ENCODE measurements at regions not wholly inside any gene's neighbourhood (a gene's known extent, or its start where the extent isn't known, plus 50 kb on each side); places are given as distances from the start of the nearest gene placed in this dataset.
A peak's percentile ranks its signal among the peaks of the same experiment; 100 is the strongest.

DNA sequence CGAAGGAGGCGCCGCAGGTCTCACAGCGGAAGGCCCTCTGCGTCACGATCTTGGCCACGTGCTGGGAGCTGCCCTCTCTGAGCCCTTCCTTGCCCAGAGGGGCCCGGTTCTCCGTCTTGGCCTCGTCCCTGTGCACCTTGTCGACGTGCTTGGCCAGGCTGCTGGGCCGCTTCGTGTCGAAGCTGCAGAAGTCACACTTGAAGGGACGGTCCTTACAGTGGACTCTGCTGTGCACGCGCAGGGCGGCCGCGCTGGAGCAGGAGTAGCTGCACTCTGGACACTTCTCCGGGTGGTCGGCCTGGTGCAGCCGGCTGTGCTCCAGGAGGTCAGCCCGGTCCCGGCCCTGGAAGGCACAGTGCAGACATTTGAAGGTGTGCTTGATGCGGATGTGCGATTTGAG, 106.9 kb downstream of the ZFP64 start:
- H3K4me1 ChIP-seq (ENCODE audit: control insufficient read depth in 4 of 4, insufficient read depth in 4 of 4, low read length in 3 of 4): no peaks in the 10 kb centered on the region
- peaks cover 0 to 14% (median 7%) of the 10 kb centered on the region in 4 donors for H3K36me3 ChIP-seq (ENCODE audit: control insufficient read depth in 4 of 4, insufficient read depth in 3 of 4, low read depth in 1 of 4, low read length in 3 of 4)
- no peak overlapping the region for H3K27ac ChIP-seq (ENCODE audit: low read depth in 1 of 2, low read length in 2 of 2)
- no peak overlapping the region for H3K9ac ChIP-seq (ENCODE audit: low read depth in 1 of 2, low read length in 2 of 2)
- H3K27me3 ChIP-seq (ENCODE audit: control insufficient read depth in 4 of 4, insufficient read depth in 4 of 4, low read length in 3 of 4): no peaks in the 10 kb centered on the region
- WGBS: 97% methylated on average over 28 of the region's 28 CpGs
- peaks cover 3 to 12% (median 6%) of the 10 kb centered on the region in 4 donors for H3K9me3 ChIP-seq (ENCODE audit: control insufficient read depth in 4 of 4, low read length in 3 of 4)
- DNase-seq (ENCODE audit: low spot score): no peak
- no peak for TF ChIP-seq ZBTB33 (IDR thresholded peaks at IDR 0.05)
- TF ChIP-seq, protein P1, sequence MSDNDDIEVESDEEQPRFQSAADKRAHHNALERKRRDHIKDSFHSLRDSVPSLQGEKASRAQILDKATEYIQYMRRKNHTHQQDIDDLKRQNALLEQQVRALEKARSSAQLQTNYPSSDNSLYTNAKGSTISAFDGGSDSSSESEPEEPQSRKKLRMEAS (IDR thresholded peaks at IDR 0.05): no peak
- TF ChIP-seq RXRA (IDR thresholded peaks at IDR 0.05): no peak
- TF ChIP-seq HNF4G (IDR thresholded peaks at IDR 0.05): no peak
- no peak for TF ChIP-seq HNF4A (conservative IDR thresholded peaks at IDR 0.05)
- no peak for TF ChIP-seq JUND (IDR thresholded peaks at IDR 0.05)
- no peak for TF ChIP-seq GABPA (IDR thresholded peaks at IDR 0.05 in 1 of 2, conservative IDR thresholded peaks at IDR 0.05 in 1 of 2)
- no peak for TF ChIP-seq SP1 (IDR thresholded peaks at IDR 0.05)
- TF ChIP-seq RAD21 (IDR thresholded peaks at IDR 0.05): no peak
- no peak for TF ChIP-seq EGR1 (IDR thresholded peaks at IDR 0.05; ENCODE audit: low read depth in 2 of 2)
- no peak for TF ChIP-seq FOXA2 (IDR thresholded peaks at IDR 0.05)
- TF ChIP-seq, protein P2, sequence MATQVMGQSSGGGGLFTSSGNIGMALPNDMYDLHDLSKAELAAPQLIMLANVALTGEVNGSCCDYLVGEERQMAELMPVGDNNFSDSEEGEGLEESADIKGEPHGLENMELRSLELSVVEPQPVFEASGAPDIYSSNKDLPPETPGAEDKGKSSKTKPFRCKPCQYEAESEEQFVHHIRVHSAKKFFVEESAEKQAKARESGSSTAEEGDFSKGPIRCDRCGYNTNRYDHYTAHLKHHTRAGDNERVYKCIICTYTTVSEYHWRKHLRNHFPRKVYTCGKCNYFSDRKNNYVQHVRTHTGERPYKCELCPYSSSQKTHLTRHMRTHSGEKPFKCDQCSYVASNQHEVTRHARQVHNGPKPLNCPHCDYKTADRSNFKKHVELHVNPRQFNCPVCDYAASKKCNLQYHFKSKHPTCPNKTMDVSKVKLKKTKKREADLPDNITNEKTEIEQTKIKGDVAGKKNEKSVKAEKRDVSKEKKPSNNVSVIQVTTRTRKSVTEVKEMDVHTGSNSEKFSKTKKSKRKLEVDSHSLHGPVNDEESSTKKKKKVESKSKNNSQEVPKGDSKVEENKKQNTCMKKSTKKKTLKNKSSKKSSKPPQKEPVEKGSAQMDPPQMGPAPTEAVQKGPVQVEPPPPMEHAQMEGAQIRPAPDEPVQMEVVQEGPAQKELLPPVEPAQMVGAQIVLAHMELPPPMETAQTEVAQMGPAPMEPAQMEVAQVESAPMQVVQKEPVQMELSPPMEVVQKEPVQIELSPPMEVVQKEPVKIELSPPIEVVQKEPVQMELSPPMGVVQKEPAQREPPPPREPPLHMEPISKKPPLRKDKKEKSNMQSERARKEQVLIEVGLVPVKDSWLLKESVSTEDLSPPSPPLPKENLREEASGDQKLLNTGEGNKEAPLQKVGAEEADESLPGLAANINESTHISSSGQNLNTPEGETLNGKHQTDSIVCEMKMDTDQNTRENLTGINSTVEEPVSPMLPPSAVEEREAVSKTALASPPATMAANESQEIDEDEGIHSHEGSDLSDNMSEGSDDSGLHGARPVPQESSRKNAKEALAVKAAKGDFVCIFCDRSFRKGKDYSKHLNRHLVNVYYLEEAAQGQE (IDR thresholded peaks at IDR 0.05): no peak
- TF ChIP-seq ATF3 (IDR thresholded peaks at IDR 0.05): no peak
- TF ChIP-seq YY1 (IDR thresholded peaks at IDR 0.05): no peak
- TF ChIP-seq NR2F2 (IDR thresholded peaks at IDR 0.05): no peak
- no peak for TF ChIP-seq FOXA1 (IDR thresholded peaks at IDR 0.05)
- no peak for TF ChIP-seq TAF1 (conservative IDR thresholded peaks at IDR 0.05)
- no peak overlapping the region for H3K4me3 ChIP-seq (ENCODE audit: low read depth in 1 of 3, low read length in 3 of 3)

GRCh38 chr20:52083627-52084232, 107.8 kb downstream of the ZFP64 start:
- Histone ChIP-seq H3K36me3 (ENCODE audit: control insufficient read depth in 4 of 4, insufficient read depth in 3 of 4, low read depth in 1 of 4, low read length in 3 of 4) (peaks cover 0 to 14% (median 7%) of the 10 kb centered on the region in 4 donors), H3K9ac (ENCODE audit: low read depth in 1 of 2, low read length in 2 of 2) (no peak overlapping the region), H3K27me3 (ENCODE audit: control insufficient read depth in 4 of 4, insufficient read depth in 4 of 4, low read length in 3 of 4) (no peaks in the 10 kb centered on the region), H3K9me3 (ENCODE audit: control insufficient read depth in 4 of 4, low read length in 3 of 4) (peaks cover 3 to 12% (median 6%) of the 10 kb centered on the region in 4 donors), H3K4me1 (ENCODE audit: control insufficient read depth in 4 of 4, insufficient read depth in 4 of 4, low read length in 3 of 4) (no peaks in the 10 kb centered on the region), H3K27ac (ENCODE audit: low read depth in 1 of 2, low read length in 2 of 2) (no peak overlapping the region), H3K4me3 (ENCODE audit: low read depth in 1 of 3, low read length in 3 of 3) (no peak overlapping the region)
- DNase-seq (ENCODE audit: low spot score): peak; percentile 46
- 69% methylated on average over 11 of the region's 11 CpGs for WGBS
- TF ChIP-seq ZBTB33 (IDR thresholded peaks at IDR 0.05): no peak
- TF ChIP-seq, protein P2 (IDR thresholded peaks at IDR 0.05): no peak
- no peak for TF ChIP-seq HNF4A (conservative IDR thresholded peaks at IDR 0.05)
- TF ChIP-seq RAD21 (IDR thresholded peaks at IDR 0.05): peak; percentile 85 to 87
- no peak for TF ChIP-seq NR2F2 (IDR thresholded peaks at IDR 0.05)
- TF ChIP-seq TAF1 (conservative IDR thresholded peaks at IDR 0.05): no peak
- TF ChIP-seq EGR1 (IDR thresholded peaks at IDR 0.05; ENCODE audit: low read depth in 2 of 2): no peak
- no peak for TF ChIP-seq RXRA (IDR thresholded peaks at IDR 0.05)
- no peak for TF ChIP-seq GABPA (IDR thresholded peaks at IDR 0.05 in 1 of 2, conservative IDR thresholded peaks at IDR 0.05 in 1 of 2)
- TF ChIP-seq FOXA2 (IDR thresholded peaks at IDR 0.05): no peak
- TF ChIP-seq, protein P3, sequence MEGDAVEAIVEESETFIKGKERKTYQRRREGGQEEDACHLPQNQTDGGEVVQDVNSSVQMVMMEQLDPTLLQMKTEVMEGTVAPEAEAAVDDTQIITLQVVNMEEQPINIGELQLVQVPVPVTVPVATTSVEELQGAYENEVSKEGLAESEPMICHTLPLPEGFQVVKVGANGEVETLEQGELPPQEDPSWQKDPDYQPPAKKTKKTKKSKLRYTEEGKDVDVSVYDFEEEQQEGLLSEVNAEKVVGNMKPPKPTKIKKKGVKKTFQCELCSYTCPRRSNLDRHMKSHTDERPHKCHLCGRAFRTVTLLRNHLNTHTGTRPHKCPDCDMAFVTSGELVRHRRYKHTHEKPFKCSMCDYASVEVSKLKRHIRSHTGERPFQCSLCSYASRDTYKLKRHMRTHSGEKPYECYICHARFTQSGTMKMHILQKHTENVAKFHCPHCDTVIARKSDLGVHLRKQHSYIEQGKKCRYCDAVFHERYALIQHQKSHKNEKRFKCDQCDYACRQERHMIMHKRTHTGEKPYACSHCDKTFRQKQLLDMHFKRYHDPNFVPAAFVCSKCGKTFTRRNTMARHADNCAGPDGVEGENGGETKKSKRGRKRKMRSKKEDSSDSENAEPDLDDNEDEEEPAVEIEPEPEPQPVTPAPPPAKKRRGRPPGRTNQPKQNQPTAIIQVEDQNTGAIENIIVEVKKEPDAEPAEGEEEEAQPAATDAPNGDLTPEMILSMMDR (IDR thresholded peaks at IDR 0.05; ENCODE audit: low read depth, low read length, missing input control): peak; percentile 51

All from liver (tissue), 8 donors.